T-helper 2 cell treated with Interferon-gamma antibody and Interleukin-4, amounts not matched to agents 5 μg/mL and 100 μg/mL, for 36 hours (primary cell): ENCODE measurements at regions not wholly inside any gene's neighbourhood (a gene's known extent, or its start where the extent isn't known, plus 50 kb on each side); places are given as distances from the start of the nearest gene placed in this dataset.

Source experiments
- DNase-seq: peaks from one replicate; pipeline ENCODE4 v3.0.0; 2021; ENCODE audit warnings: low spot score
- H3K27ac Mint-ChIP-seq: one replicate; pipeline ENCODE4 v1.8.0; 2021; ENCODE audit warnings: mild to moderate bottlenecking, mixed read lengths
- H3K27me3 Mint-ChIP-seq: one replicate; pipeline ENCODE4 v1.8.0; 2021; ENCODE audit warnings: low read depth, mixed read lengths
- H3K36me3 Mint-ChIP-seq: one replicate; pipeline ENCODE4 v1.8.0; 2021; ENCODE audit warnings: low read depth, mixed read lengths
- H3K4me1 Mint-ChIP-seq: one replicate; pipeline ENCODE4 v1.8.0; 2021; ENCODE audit warnings: low read depth, mixed read lengths
- H3K4me3 Mint-ChIP-seq: one replicate; pipeline ENCODE4 v1.8.0; 2022; ENCODE audit warnings: mild to moderate bottlenecking, moderate library complexity, mixed read lengths
- H3K9me3 Mint-ChIP-seq: one replicate; pipeline ENCODE4 v1.8.0; 2021; ENCODE audit warnings: mixed read lengths

DNA sequence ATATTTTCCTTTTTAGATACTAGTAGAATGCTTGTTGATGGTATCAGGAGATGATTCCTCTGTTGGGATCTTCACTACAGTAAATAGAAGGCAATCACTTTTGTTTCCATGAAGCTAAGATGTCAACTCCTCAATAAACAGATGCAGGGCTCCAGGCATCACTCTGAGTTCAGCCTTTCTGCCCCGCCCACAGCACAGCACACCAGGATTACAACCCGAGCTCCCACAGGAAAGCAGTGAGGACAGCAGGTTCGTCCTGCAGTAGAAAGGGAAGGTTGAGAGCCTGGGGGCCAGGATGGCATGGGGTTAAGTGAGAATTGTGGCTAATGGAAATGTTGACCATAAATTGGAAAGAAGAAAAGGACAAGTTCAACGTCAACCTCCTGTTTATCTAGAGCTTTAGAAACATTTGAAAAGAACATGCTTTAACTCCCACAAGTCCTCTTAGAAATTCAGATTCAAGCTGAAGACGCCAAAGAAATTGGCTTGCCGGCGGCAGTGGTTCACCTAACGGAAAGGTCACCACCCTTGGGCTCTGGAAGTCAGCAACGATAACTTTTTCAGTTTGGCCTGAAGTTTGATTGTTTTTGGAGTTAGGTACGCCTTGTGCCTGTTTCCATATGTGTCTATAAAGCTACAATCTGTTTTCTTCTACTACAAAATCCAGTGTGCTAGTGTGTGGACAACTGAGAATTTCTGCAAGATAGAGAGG is 144.4 kb upstream of the PDE10A start:
- Mint-ChIP-seq H3K36me3 (no peaks in the 10 kb centered on the region), H3K4me3 (no peak overlapping the region), H3K9me3 (no peaks in the 10 kb centered on the region), H3K27ac (no peak overlapping the region), H3K27me3 (peaks cover 22% of the 10 kb centered on the region), H3K4me1 (peaks cover 3% of the 10 kb centered on the region)
- no peak for DNase-seq

DNA sequence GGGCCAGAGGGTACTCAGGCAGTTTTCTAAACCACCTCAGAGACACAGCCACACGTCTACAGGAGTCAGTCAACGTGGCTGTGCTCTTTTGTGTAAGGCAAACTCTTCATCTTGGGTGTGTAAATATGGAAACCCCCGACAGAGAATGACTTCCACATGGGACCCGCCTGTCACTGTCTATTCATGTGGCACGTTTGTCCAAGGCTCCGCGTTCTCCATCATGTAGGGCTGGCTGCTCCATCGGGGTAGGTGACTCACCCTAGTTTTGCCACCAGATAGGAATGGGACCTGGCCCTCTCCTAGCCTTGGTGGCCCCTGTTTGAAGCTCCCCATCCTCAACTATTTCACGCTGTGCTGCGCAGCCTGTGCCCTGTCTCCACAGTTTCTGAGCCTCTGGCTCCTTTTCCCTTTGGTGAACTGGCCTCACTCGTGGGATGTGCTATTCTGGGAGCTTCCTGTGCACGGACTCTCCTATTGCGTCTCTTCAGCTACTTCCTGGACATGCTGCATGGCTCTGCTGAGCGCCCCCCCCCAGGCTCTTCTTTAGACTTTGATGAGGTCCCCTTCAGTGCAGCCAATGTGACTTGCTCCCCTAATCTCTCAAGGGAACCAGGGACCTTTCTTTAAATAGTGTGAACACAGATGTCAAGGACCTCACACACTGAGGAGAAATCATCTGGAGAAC is 143.2 kb upstream of the PDE10A start:
- no peaks in the 10 kb centered on the region for H3K36me3 Mint-ChIP-seq
- H3K27me3 Mint-ChIP-seq: peaks cover 22% of the 10 kb centered on the region
- no peak overlapping the region for H3K27ac Mint-ChIP-seq
- no peak for DNase-seq
- H3K4me3 Mint-ChIP-seq: no peak overlapping the region
- H3K9me3 Mint-ChIP-seq: no peaks in the 10 kb centered on the region
- H3K4me1 Mint-ChIP-seq: peaks cover 3% of the 10 kb centered on the region

DNA sequence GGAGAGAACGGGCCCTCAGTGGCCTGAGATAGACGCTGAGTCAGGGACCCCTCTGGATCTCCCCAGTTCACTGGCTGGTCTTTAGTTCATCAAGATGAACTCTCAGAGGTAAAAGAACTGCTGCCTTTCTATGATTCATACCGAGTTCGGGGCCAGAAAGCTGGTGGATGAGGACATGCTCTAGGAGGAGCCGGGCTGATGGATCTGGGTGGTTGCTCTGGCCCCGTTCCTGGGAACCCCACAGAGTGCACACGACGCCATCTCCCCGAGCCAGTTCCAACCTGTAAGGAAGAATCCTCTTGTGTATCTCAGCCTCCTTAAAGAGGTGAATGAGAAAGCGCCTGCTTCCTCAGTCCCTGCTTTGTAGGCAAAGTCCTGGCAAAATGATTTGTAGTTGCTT is 142.6 kb upstream of the PDE10A start:
- Mint-ChIP-seq H3K27me3 (peaks cover 22% of the 10 kb centered on the region), H3K4me3 (no peak overlapping the region), H3K27ac (no peak overlapping the region), H3K9me3 (no peaks in the 10 kb centered on the region), H3K4me1 (peaks cover 3% of the 10 kb centered on the region), H3K36me3 (no peaks in the 10 kb centered on the region)
- no peak for DNase-seq

DNA sequence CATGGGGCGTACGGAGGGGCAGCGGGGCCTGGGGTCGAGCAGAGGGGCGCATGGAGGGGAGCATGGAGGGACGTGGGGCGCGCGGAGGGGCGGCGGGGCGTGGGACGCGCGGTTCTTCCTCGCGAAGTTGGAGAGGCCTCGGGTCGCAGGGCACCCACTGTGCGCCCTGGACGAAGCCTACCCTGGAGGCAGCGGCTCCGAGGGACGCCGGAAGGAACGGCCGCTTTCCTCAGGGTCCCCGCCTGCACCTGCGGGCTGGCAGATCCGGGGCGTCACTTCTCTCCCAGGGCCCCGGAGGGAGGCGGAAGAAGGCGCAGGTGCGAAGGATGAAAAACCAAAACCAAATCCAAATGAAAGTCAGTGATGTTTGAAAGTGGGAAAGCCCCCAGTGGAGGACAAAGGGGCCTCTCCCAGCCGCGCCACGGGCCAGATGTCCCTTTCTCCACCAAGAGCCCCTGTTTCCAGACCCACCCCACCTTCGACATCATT is 142.1 kb upstream of the PDE10A start:
- no peaks in the 10 kb centered on the region for H3K9me3 Mint-ChIP-seq
- peaks cover 22% of the 10 kb centered on the region for H3K27me3 Mint-ChIP-seq
- H3K36me3 Mint-ChIP-seq: no peaks in the 10 kb centered on the region
- no peak overlapping the region for H3K27ac Mint-ChIP-seq
- no peak for DNase-seq
- peaks cover 3% of the 10 kb centered on the region for H3K4me1 Mint-ChIP-seq
- no peak overlapping the region for H3K4me3 Mint-ChIP-seq

DNA sequence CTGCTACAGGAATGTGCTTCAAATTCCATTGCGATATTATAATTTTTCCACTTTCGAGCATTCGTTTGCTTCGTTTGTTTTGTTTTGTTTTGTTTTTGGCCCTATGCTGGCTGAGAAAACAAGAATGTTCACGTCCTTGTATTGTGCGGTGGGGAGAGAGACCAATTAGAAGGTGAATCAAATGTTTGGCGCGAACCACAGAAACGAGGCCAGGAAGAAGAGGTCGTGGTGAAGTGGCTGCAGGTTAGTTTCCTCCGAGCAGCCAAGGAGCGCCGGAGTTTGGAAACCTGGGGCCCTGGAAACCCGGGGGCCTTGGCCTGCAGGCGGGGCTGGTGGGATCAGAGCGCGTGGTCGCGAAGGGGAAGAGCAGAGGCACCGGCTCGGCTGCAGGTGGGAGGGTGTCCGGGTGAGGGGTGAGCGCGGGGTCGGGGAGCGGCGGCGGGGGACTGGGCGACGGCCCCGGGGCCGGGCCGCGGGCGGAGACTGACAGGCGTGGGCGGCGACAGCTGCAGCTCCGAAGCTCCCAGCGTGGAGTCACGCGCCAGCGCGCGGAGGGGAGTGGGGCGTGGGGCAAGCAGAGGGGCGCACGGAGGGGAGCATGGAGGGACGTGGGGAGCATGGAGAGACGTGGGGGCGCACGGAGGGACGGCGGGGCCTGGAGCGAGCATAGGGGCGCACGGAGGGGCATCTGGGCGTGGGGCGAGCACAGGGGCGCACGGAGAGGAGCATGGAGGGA is 141.5 kb upstream of the PDE10A start:
- DNase-seq: no peak
- peak overlapping the region; percentile 4 for H3K4me3 Mint-ChIP-seq
- H3K36me3 Mint-ChIP-seq: no peaks in the 10 kb centered on the region
- peaks cover 22% of the 10 kb centered on the region for H3K27me3 Mint-ChIP-seq
- H3K27ac Mint-ChIP-seq: no peak overlapping the region
- H3K4me1 Mint-ChIP-seq: peaks cover 3% of the 10 kb centered on the region
- no peaks in the 10 kb centered on the region for H3K9me3 Mint-ChIP-seq

DNA sequence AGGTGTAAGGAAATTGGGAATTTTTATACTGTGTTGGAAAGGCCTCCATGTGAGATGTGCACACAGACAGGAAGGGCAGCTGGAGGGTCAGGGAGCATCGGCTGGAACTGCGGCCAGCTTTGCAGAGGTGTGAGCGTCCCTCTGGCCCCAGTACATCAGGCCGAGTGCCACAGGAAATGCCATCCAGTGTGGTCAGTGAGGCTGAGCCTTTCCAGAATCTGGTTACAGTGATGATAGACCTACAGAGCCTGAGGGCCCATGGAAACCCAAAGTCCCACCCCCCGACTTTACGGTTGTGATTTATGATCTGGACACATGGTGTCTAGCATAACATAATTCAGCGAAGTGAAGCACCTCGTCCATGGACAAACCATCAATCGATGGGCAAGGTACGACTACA is 137.3 kb upstream of the PDE10A start:
- H3K4me1 Mint-ChIP-seq: peaks cover 3% of the 10 kb centered on the region
- no peak overlapping the region for H3K4me3 Mint-ChIP-seq
- peaks cover 11% of the 10 kb centered on the region for H3K27me3 Mint-ChIP-seq

DNA sequence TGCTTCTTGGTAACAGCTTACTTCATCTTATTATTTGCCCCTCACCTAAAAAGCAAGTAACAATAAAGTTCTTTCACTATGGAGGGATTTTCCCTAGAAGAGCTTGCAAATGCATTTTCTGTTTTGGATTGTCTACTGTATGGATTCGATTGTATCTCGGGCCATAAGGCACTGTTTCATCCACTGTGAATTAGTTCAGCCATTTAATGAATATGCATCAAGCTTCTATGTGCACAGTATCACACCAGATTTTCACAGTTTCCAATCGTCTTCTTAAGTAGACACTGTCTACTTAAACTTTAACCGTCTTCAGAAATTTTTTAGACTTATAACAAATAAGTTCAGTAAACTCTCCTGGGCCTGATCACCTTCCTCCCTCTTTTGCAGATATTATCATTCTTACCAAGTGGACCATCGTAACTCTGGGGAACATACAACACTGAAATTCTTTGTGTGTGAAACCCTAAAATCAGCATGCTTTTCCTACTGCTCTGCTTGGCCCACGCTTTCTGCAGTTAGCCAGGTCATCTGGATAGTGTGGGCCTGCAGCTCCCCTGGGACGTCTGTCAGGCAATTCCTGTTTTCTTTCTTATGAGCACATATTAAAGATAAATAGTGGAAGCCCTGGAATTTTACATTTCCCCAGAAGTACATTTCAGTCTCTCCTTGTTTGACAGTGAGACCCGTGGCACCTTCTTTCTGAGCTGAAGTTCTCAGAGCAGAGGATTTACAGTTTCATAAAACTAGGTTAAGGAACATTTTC is 136.5 kb upstream of the PDE10A start:
- no peak for DNase-seq
- peaks cover 3% of the 10 kb centered on the region for H3K4me1 Mint-ChIP-seq
- H3K27ac Mint-ChIP-seq: no peak overlapping the region
- H3K27me3 Mint-ChIP-seq: peaks cover 11% of the 10 kb centered on the region
- no peaks in the 10 kb centered on the region for H3K36me3 Mint-ChIP-seq
- no peaks in the 10 kb centered on the region for H3K9me3 Mint-ChIP-seq
- no peak overlapping the region for H3K4me3 Mint-ChIP-seq

More for the DNA sequence above, 137.3 kb upstream of the PDE10A start:
- no peak for DNase-seq
- Mint-ChIP-seq H3K36me3 (no peaks in the 10 kb centered on the region), H3K9me3 (no peaks in the 10 kb centered on the region), H3K27ac (no peak overlapping the region)

DNA sequence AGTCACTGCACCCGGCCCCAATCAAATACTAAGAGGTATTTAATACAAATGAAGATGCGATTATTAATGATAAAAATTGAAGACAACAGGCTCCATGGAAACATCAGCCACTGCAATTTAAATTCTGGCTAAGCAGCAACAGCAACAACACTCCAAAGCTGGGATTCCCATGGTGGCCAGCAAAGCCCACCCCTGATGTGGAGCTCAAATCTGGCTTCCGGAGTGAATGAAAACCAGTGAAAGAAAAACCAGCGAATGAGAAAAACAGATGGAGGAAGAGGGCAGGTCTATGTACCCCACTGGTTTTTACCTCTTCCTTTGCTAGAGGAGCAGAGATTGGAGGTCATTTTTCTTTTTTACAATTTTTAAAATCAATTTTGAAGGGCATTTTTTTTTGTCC is 135.9 kb upstream of the PDE10A start:
- DNase-seq: no peak
- no peaks in the 10 kb centered on the region for H3K9me3 Mint-ChIP-seq
- no peaks in the 10 kb centered on the region for H3K4me1 Mint-ChIP-seq
- no peak overlapping the region for H3K27ac Mint-ChIP-seq
- H3K27me3 Mint-ChIP-seq: peaks cover 6% of the 10 kb centered on the region
- no peak overlapping the region for H3K4me3 Mint-ChIP-seq
- no peaks in the 10 kb centered on the region for H3K36me3 Mint-ChIP-seq

DNA sequence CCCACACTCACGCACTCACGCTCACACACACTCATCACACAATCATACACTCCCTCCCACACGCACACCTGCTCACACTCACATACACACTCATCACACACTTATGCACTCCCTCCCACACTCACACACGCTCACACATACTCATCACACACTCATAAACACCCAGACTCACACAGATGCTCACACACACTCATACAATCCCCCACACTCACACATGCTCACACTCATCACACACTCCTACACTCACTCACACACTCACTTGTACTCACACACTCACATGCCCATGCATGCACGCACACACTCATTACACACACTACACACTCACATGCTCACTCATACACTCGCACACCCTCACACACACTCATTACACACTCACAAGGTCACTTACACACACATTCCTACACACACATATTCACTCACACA is 131.1 kb upstream of the PDE10A start:
- H3K4me3 Mint-ChIP-seq: no peak overlapping the region
- H3K36me3 Mint-ChIP-seq: no peaks in the 10 kb centered on the region
- H3K4me1 Mint-ChIP-seq: no peaks in the 10 kb centered on the region
- H3K9me3 Mint-ChIP-seq: no peaks in the 10 kb centered on the region
- H3K27me3 Mint-ChIP-seq: no peaks in the 10 kb centered on the region
- no peak overlapping the region for H3K27ac Mint-ChIP-seq
- no peak for DNase-seq

DNA sequence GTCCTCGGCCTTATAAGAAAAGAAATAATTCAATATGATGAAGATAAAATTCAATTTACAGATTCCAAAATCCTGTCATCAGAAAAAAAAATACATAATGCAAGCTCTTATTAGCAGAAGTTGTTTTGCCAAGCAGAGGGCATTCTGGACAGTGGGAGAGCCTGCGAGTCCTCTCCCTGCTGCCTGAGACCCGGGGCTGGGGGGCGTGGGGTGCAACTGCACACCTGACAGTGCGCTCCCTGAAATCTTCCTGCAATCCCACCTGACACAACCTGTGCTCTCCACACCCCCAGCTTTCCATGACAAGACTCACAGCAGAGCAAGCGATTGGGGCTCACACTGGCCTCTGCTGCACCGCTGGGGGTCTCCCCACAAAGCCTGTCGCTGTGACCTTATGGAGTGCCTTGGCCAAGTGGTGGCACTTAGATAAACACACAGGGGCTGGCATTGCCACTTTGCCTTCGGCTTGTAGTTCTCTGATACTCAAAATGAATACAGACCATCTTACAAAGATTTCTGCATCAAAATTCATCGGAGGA is 130.3 kb upstream of the PDE10A start:
- Mint-ChIP-seq H3K36me3 (no peaks in the 10 kb centered on the region), H3K4me1 (no peaks in the 10 kb centered on the region), H3K27me3 (no peaks in the 10 kb centered on the region), H3K4me3 (no peak overlapping the region), H3K27ac (no peak overlapping the region), H3K9me3 (no peaks in the 10 kb centered on the region)
- DNase-seq: no peak

DNA sequence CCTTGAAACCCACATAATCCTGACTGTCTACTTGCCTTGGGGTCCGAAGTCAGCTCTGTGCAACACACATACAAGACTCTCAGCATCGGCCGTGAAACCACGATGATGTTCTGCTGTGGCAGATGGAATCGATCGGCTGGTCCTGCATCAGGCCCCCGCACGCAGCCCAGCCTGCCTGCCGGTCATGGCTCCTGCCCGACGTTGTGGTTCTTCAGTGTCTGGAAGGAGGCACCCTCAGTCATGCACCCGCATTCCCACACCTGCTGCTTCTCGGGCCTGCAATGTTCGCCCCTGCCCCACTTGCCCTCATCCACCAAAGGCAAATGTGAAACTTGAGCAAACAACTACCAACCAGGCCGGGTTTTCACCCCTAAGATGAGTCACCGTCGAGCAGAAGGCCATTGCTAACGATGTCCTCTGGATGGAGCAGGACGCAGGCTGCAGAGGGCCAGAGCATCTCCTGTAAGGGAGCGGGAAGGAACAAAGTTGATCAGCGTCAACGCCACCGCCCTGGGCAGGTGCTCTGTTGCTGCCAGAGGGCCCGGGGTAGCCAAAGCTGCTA is 128.9 kb upstream of the PDE10A start:
- H3K9me3 Mint-ChIP-seq: no peaks in the 10 kb centered on the region

DNA sequence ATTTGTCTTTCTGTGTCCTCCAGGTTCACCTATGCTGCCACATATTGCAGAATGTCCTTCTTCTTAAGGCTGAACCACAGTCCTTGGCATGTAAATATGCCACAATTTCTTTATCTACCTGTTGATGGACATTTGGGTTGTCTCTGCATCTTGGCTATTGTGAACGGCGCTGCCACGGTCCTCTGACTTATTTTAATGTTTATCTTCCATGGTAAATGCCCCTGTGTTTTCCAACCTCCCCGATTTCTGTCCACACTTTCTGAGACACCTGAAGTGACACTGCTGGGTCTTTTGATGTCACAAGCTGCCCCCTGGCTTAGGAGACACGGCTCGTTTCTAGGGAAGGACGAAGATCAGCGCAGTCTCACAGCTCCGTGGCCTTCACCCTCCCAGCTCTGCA is 128.3 kb upstream of the PDE10A start:
- Mint-ChIP-seq H3K36me3 (no peaks in the 10 kb centered on the region), H3K4me3 (no peak overlapping the region), H3K4me1 (no peaks in the 10 kb centered on the region), H3K9me3 (no peaks in the 10 kb centered on the region), H3K27ac (no peak overlapping the region), H3K27me3 (no peaks in the 10 kb centered on the region)
- no peak for DNase-seq

More for the DNA sequence above, 128.9 kb upstream of the PDE10A start:
- Mint-ChIP-seq H3K27ac (no peak overlapping the region), H3K36me3 (no peaks in the 10 kb centered on the region), H3K4me1 (no peaks in the 10 kb centered on the region), H3K4me3 (no peak overlapping the region), H3K27me3 (no peaks in the 10 kb centered on the region)
- DNase-seq: no peak

DNA sequence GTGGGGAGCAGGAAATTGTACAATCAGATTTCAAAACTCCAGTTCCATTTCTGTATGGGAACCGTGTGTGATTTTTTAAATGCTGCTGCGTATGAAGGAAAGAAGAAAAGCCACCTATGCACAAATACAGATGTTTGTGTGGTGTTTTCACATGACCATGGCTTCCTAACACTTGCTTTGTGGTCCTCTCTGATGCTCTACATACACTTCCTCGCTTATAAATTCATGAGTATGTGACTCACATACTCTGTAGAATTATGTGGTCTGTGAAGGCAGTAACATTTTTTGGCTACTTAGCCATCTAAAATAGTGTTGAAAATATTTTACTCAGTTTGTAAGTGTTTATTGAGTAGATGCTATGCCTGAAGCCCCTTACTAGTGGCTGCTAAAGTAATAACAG is 119.8 kb upstream of the PDE10A start:
- Mint-ChIP-seq H3K36me3 (no peaks in the 10 kb centered on the region), H3K4me3 (no peak overlapping the region), H3K27me3 (no peaks in the 10 kb centered on the region), H3K4me1 (peaks cover 8% of the 10 kb centered on the region), H3K27ac (no peak overlapping the region), H3K9me3 (no peaks in the 10 kb centered on the region)
- DNase-seq: no peak
